GM23338 (cell line): ENCODE measurements at regions not wholly inside any gene's neighbourhood (a gene's known extent, or its start where the extent isn't known, plus 50 kb on each side); places are given as distances from the start of the nearest gene placed in this dataset.

ENCODE experiments used
- ATAC-seq: fragments of 200-7000 bp; cut with Tn5 transposase; 3 replicates; pipeline ENCODE4 v1.9.1; 2020
- DNase-seq: peaks from one replicate; pipeline ENCODE4 v3.0.0-alpha.2; 2015; ENCODE audit warnings: low spot score
- H2AFZ ChIP-seq: fragments of 200-600 bp; sonication (generic); 2 replicates; pipeline ENCODE4 v1.8.0; 2016; ENCODE audit warnings: antibody characterized with exemption, mild to moderate bottlenecking, moderate library complexity
- H3F3A ChIP-seq: fragments of 200-600 bp; sonication (generic); replicated peaks from 2 replicates; pipeline ENCODE4 v1.8.0; 2017; ENCODE audit warnings: antibody characterized with exemption, mixed run types, low read depth
- H3K27ac ChIP-seq: fragments of 200-600 bp; sonication (generic); 2 replicates; pipeline ENCODE4 v1.6.1; 2016; ENCODE audit warnings: low read depth
- H3K27me3 ChIP-seq: fragments of 200-600 bp; sonication (generic); 2 replicates; pipeline ENCODE4 v1.8.0; 2016; ENCODE audit warnings: mild to moderate bottlenecking, mixed run types, moderate library complexity; ENCODE audit not compliant: insufficient read depth
- H3K36me3 ChIP-seq: fragments of 200-600 bp; sonication (generic); 2 replicates; pipeline ENCODE4 v1.8.0; 2016; ENCODE audit warnings: mild to moderate bottlenecking; ENCODE audit not compliant: insufficient read depth
- H3K4me1 ChIP-seq: fragments of 200-600 bp; sonication (generic); 2 replicates; pipeline ENCODE4 v1.8.0; 2016; ENCODE audit warnings: mild to moderate bottlenecking, moderate library complexity; ENCODE audit not compliant: insufficient read depth
- H3K4me2 ChIP-seq: fragments of 200-600 bp; sonication (generic); 2 replicates; pipeline ENCODE4 v1.7.1; 2017; ENCODE audit warnings: mixed run types
- H3K4me3 ChIP-seq: fragments of 200-600 bp; sonication (generic); 2 replicates; pipeline ENCODE4 v1.6.1; 2016; ENCODE audit warnings: mixed run types
- H3K79me2 ChIP-seq: fragments of 200-600 bp; sonication (generic); replicated peaks from 2 replicates; pipeline ENCODE4 v1.8.0; 2017; ENCODE audit warnings: mild to moderate bottlenecking; ENCODE audit not compliant: insufficient read depth
- H3K9me2 ChIP-seq: fragments of 200-600 bp; sonication (generic); 2 replicates; pipeline ENCODE4 v1.8.0; 2017; ENCODE audit not compliant: insufficient read depth
- H4K20me1 ChIP-seq: fragments of 200-600 bp; sonication (generic); replicated peaks from 2 replicates; pipeline ENCODE4 v1.8.0; 2017; ENCODE audit warnings: mild to moderate bottlenecking; ENCODE audit not compliant: insufficient read depth
- H3K27ac Mint-ChIP-seq: 2 replicates; pipeline ENCODE4 v1.8.0; 2020; ENCODE audit warnings: inconsistent platforms, mild to moderate bottlenecking, moderate library complexity, mixed read lengths
- H3K27me3 Mint-ChIP-seq: 3 replicates; pipeline ENCODE4 v1.8.0; 2022; ENCODE audit warnings: low read depth, mild to moderate bottlenecking, moderate library complexity, mixed read lengths, inconsistent platforms; ENCODE audit not compliant: insufficient read depth, poor library complexity
- H3K36me3 Mint-ChIP-seq: 3 replicates; pipeline ENCODE4 v1.8.0; 2021; ENCODE audit warnings: low read depth, mild to moderate bottlenecking, inconsistent platforms, moderate library complexity, mixed read lengths
- H3K4me1 Mint-ChIP-seq: 3 replicates; pipeline ENCODE4 v1.8.0; 2020; ENCODE audit warnings: mild to moderate bottlenecking, inconsistent platforms, mixed read lengths
- H3K4me3 Mint-ChIP-seq: 3 replicates; pipeline ENCODE4 v1.8.0; 2021; ENCODE audit warnings: moderate library complexity, mild to moderate bottlenecking, inconsistent platforms, mixed read lengths
- H3K9me3 Mint-ChIP-seq: 3 replicates; pipeline ENCODE4 v1.8.0; 2020; ENCODE audit warnings: moderate library complexity, mild to moderate bottlenecking, inconsistent platforms, mixed read lengths
- CREB1 ChIP-seq: fragments of 250-450 bp; sonication (Bioruptor Pico); IDR thresholded peaks from 2 replicates; pipeline ENCODE4 v1.5.0; 2020; ENCODE audit warnings: low read depth, mild to moderate bottlenecking, moderate library complexity
- CTCF ChIP-seq, 2 experiments: fragments of 200-600 bp in 1 of 2; sonication (generic) in 1 of 2; conservative IDR thresholded peaks; 2 replicates each; pipeline versions ENCODE4 v1.5.1 to v1.6.1; 2016 to 2017; ENCODE audit warnings: antibody characterized with exemption in 2 of 2, low read depth in 2 of 2, mild to moderate bottlenecking in 2 of 2, moderate library complexity in 1 of 2
- EZH2 ChIP-seq: fragments of 200-600 bp; sonication (generic); IDR thresholded peaks from one replicate; pipeline ENCODE4 v1.8.0; 2017; ENCODE audit warnings: antibody characterized with exemption, mild to moderate bottlenecking, low read depth; ENCODE audit not compliant: unreplicated experiment
- EZH2phosphoT487 ChIP-seq: fragments of 200-600 bp; sonication (generic); IDR thresholded peaks from one replicate; pipeline ENCODE4 v1.8.1; 2018; ENCODE audit warnings: antibody characterized with exemption; ENCODE audit not compliant: unreplicated experiment
- JUNB ChIP-seq: IDR thresholded peaks from one replicate; pipeline ENCODE4 v1.6.1; 2016; ENCODE audit warnings: antibody characterized with exemption; ENCODE audit not compliant: unreplicated experiment
- NANOG ChIP-seq: IDR thresholded peaks from 2 replicates; pipeline ENCODE4 v1.6.1; 2016; ENCODE audit warnings: antibody characterized with exemption, borderline replicate concordance
- POLR2AphosphoS5 ChIP-seq: IDR thresholded peaks from 2 replicates; pipeline ENCODE4 v1.6.1; 2016; ENCODE audit warnings: antibody characterized with exemption, low read depth
- REST ChIP-seq: IDR thresholded peaks from one replicate; pipeline ENCODE4 v1.6.1; 2018; ENCODE audit warnings: antibody characterized with exemption; ENCODE audit not compliant: unreplicated experiment
- STAT1 ChIP-seq: IDR thresholded peaks from one replicate; pipeline ENCODE4 v1.6.1; 2016; ENCODE audit warnings: antibody characterized with exemption; ENCODE audit not compliant: unreplicated experiment
- ZNF114 ChIP-seq: fragments of 250-450 bp; sonication (Bioruptor Pico); IDR thresholded peaks from 2 replicates; pipeline ENCODE4 v1.5.0; 2020; ENCODE audit warnings: mild to moderate bottlenecking, moderate library complexity
- ZNF331 ChIP-seq: fragments of 250-450 bp; sonication (Bioruptor Pico); IDR thresholded peaks from 2 replicates; pipeline ENCODE4 v1.5.0; 2020; ENCODE audit warnings: low read depth, mild to moderate bottlenecking, moderate library complexity
- ZNF462 ChIP-seq: fragments of 250-450 bp; sonication (Bioruptor Pico); IDR thresholded peaks from 2 replicates; pipeline ENCODE4 v1.5.0; 2020; ENCODE audit warnings: mild to moderate bottlenecking, moderate library complexity
- TF ChIP-seq, protein P1 (sequence below): IDR thresholded peaks from 2 replicates; pipeline ENCODE4 v1.6.1; 2016; ENCODE audit warnings: antibody characterized with exemption

- no peak overlapping the region for H3K27ac Mint-ChIP-seq
- H3K9me3 Mint-ChIP-seq, result peaks cover 3% of the 10 kb centered on the region; the same call in 1 of the 3 replicates
- Histone ChIP-seq H3K36me3 (no peaks in the 10 kb centered on the region), H3K9me2 (no peaks in the 10 kb centered on the region), H3K79me2 (no peaks in the 10 kb centered on the region), H2AFZ (no peak overlapping the region), H3K27me3 (no peaks in the 10 kb centered on the region), H3F3A (no peaks in the 10 kb centered on the region), H3K4me3 (no peak overlapping the region), H3K4me1 (no peaks in the 10 kb centered on the region), H3K4me2 (no peak overlapping the region), H3K27ac (no peak overlapping the region), H4K20me1 (no peaks in the 10 kb centered on the region)
- no peaks in the 10 kb centered on the region for H3K4me1 Mint-ChIP-seq
- H3K27me3 Mint-ChIP-seq, result no peaks in the 10 kb centered on the region
- no peak for ATAC-seq
- TF ChIP-seq POLR2AphosphoS5 (no peak), EZH2 (no peak), EZH2phosphoT487 (no peak), JUNB (no peak), CTCF (conservative IDR thresholded peaks at IDR 0.05; ENCODE audit: low read depth in 2 of 2) (no peak), CREB1 (no peak), NANOG (no peak), ZNF114 (CRISPR knock-in tag) (no peak), ZNF331 (CRISPR knock-in tag) (no peak), STAT1 (no peak), REST (no peak), ZNF462 (CRISPR knock-in tag) (no peak)
- TF ChIP-seq, protein P1, sequence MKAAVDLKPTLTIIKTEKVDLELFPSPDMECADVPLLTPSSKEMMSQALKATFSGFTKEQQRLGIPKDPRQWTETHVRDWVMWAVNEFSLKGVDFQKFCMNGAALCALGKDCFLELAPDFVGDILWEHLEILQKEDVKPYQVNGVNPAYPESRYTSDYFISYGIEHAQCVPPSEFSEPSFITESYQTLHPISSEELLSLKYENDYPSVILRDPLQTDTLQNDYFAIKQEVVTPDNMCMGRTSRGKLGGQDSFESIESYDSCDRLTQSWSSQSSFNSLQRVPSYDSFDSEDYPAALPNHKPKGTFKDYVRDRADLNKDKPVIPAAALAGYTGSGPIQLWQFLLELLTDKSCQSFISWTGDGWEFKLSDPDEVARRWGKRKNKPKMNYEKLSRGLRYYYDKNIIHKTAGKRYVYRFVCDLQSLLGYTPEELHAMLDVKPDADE, result no peak
- H3K36me3 Mint-ChIP-seq, result no peaks in the 10 kb centered on the region
- H3K4me3 Mint-ChIP-seq, result no peak overlapping the region
- no peak for DNase-seq
Measured at GRCh38 chrX:150163956-150164726, 199.0 kb upstream of the MAMLD1 start.
